ENCODE measurements at regions not wholly inside any gene's neighbourhood (a gene's known extent, or its start where the extent isn't known, plus 50 kb on each side); places are given as distances from the start of the nearest gene placed in this dataset.

GRCh38 chr2:44098050-44098449, 70.6 kb upstream of the PPM1B start:
- TF ChIP-seq CTCF (IDR thresholded peaks at IDR 0.05) (no peak), POLR2A (IDR thresholded peaks at IDR 0.05) (no peak)
